Keratinocyte (primary cell): ENCODE measurements at regions not wholly inside any gene's neighbourhood (a gene's known extent, or its start where the extent isn't known, plus 50 kb on each side); places are given as distances from the start of the nearest gene placed in this dataset.
A peak's percentile ranks its signal among the peaks of the same experiment; 100 is the strongest.

Experiments
- DNase-seq: peaks from one replicate; pipeline ENCODE4 v3.0.0-alpha.2; 2011; ENCODE audit warnings: low read depth, missing footprints, low spot score
- FAIRE-seq: peaks from 2 replicates; lab custom pipeline; 2011; peaks lifted over from hg19 to GRCh38; lab: Jason Lieb, UNC
- H2AFZ ChIP-seq: 2 replicates; pipeline ENCODE4 v1.6.0; 2012; ENCODE audit warnings: low read length, control low read depth, inconsistent platforms; ENCODE audit not compliant: control insufficient read depth
- H3K27ac ChIP-seq: 2 replicates; pipeline ENCODE4 v1.5.1; 2011; ENCODE audit warnings: low read length; ENCODE audit not compliant: control insufficient read depth, insufficient read depth
- H3K27me3 ChIP-seq: 3 replicates; pipeline ENCODE4 v1.6.0; 2011; ENCODE audit warnings: low read length; ENCODE audit not compliant: control insufficient read depth, insufficient read depth; ENCODE audit errors: extremely low read depth
- H3K36me3 ChIP-seq, 2 experiments: 2 replicates in 1 of 2; 3 replicates in 1 of 2; pipeline ENCODE4 v1.5.1; 2011; ENCODE audit warnings: low read length in 2 of 2, mild to moderate bottlenecking in 1 of 2; ENCODE audit not compliant: control insufficient read depth in 2 of 2, insufficient read depth in 2 of 2; ENCODE audit errors: extremely low read depth in 1 of 2
- H3K4me1 ChIP-seq: 3 replicates; pipeline ENCODE4 v1.5.1; 2011; ENCODE audit warnings: low read length; ENCODE audit not compliant: control insufficient read depth, insufficient read depth; ENCODE audit errors: extremely low read depth
- H3K4me2 ChIP-seq: 3 replicates; pipeline ENCODE4 v1.6.0; 2011; ENCODE audit warnings: low read depth, low read length; ENCODE audit not compliant: control insufficient read depth, insufficient read depth; ENCODE audit errors: extremely low read depth
- H3K4me3 ChIP-seq, 3 experiments: fragments of 200-600 bp in 1 of 3; sonication (generic) in 1 of 3; 2 replicates in 2 of 3; 3 replicates in 1 of 3; pipeline ENCODE4 v1.5.1; 2011 to 2016; ENCODE audit warnings: low read length in 3 of 3, mild to moderate bottlenecking in 3 of 3, control low read depth in 2 of 3, inconsistent platforms in 1 of 3, low read depth in 1 of 3, mixed read lengths in 1 of 3, mixed run types in 1 of 3, moderate library complexity in 1 of 3; ENCODE audit not compliant: control insufficient read depth in 2 of 3, insufficient read depth in 2 of 3; ENCODE audit errors: extremely low read depth in 1 of 3
- H3K79me2 ChIP-seq: 2 replicates; pipeline ENCODE4 v1.6.0; 2012; ENCODE audit warnings: low read length; ENCODE audit not compliant: control insufficient read depth, insufficient read depth
- H3K9ac ChIP-seq: 3 replicates; pipeline ENCODE4 v1.6.0; 2011; ENCODE audit warnings: low read length; ENCODE audit not compliant: control insufficient read depth, insufficient read depth; ENCODE audit errors: extremely low read depth
- H3K9me1 ChIP-seq: 3 replicates; pipeline ENCODE4 v1.6.0; 2011; ENCODE audit warnings: low read length; ENCODE audit not compliant: control insufficient read depth, insufficient read depth; ENCODE audit errors: extremely low read depth
- H3K9me3 ChIP-seq: 2 replicates; pipeline ENCODE4 v1.5.1; 2012; ENCODE audit warnings: low read depth, low read length; ENCODE audit not compliant: control insufficient read depth
- H4K20me1 ChIP-seq: 3 replicates; pipeline ENCODE4 v1.6.0; 2011; ENCODE audit warnings: low read length; ENCODE audit not compliant: control insufficient read depth, insufficient read depth; ENCODE audit errors: extremely low read depth
- EZH2 ChIP-seq: IDR thresholded peaks from one replicate; pipeline ENCODE4 v1.6.1; 2012; ENCODE audit warnings: inconsistent platforms, mild to moderate bottlenecking, low read length, moderate library complexity
- dilution Hi-C: fragments of 300-500 bp; cut with MboI; formaldehyde crosslinking; loops from one replicate; pipeline ENCODE4 v1.7.0; 2020; ENCODE audit warnings: low sequenced_read_pairs; ENCODE audit not compliant: extremely low pct_ligation_motif_present
- TF ChIP-seq, protein P1 (sequence below), 3 experiments: IDR thresholded peaks in 1 of 3; conservative IDR thresholded peaks in 1 of 3; optimal IDR thresholded peaks in 1 of 3; 2 replicates in 2 of 3; 3 replicates in 1 of 3; pipeline versions ENCODE3 to v1.5.1; 2011; ENCODE audit warnings: low read length in 3 of 3, mild to moderate bottlenecking in 3 of 3, moderate library complexity in 2 of 3, control low read depth in 1 of 3, inconsistent platforms in 1 of 3; ENCODE audit not compliant: insufficient read depth in 2 of 3; ENCODE audit errors: extremely low read depth in 1 of 3

DNA sequence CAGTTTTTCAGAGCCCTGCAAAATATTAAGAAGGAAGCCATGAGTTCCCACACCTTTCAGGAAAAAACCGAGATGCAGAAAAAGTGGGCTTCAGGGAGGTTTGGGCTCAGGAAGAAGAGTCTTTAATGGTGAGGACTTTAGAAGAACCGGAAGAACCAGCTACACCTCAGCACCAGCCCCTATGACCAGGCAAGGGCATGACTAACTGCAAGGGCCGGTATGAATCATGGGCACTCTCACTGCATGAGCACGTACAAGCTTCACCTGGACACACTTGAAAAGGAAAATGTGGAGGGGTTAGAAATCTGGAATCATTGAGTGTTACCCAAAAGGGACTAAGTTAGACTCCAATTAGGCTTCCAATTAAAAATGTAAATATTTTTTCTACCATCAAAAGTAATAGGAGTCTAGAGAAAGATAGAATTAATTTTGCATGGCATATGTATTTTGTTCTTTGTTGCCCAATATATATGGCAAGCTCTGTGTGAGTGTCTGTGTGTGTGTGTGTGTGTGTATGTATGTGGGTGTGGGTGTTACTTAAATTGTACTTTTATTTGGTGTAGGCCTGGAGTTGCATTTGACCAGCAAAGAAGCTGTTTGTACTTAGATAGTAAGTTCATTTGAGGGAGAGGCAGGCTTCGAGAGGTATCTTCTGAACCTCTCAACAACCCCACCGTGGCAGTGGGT, 66.5 kb upstream of the THUMPD2 start:
- Histone ChIP-seq H4K20me1 (no peaks in the 10 kb centered on the region), H3K9me3 (no peaks in the 10 kb centered on the region), H3K9me1 (no peaks in the 10 kb centered on the region), H3K4me1 (peaks cover 11% of the 10 kb centered on the region), H3K79me2 (no peaks in the 10 kb centered on the region), H3K27me3 (no peaks in the 10 kb centered on the region), H3K4me3 (no peak overlapping the region), H3K36me3 (no peaks in the 10 kb centered on the region), H3K27ac (peak overlapping the region; percentile 37), H3K4me2 (peak overlapping the region; percentile 66), H2AFZ (no peak overlapping the region), H3K9ac (no peak overlapping the region)
- DNase-seq (peak; percentile 76), FAIRE-seq (peak; percentile 93)
- dilution Hi-C loops, result no loop called here
- TF ChIP-seq EZH2, result no peak
- TF ChIP-seq, protein P1, sequence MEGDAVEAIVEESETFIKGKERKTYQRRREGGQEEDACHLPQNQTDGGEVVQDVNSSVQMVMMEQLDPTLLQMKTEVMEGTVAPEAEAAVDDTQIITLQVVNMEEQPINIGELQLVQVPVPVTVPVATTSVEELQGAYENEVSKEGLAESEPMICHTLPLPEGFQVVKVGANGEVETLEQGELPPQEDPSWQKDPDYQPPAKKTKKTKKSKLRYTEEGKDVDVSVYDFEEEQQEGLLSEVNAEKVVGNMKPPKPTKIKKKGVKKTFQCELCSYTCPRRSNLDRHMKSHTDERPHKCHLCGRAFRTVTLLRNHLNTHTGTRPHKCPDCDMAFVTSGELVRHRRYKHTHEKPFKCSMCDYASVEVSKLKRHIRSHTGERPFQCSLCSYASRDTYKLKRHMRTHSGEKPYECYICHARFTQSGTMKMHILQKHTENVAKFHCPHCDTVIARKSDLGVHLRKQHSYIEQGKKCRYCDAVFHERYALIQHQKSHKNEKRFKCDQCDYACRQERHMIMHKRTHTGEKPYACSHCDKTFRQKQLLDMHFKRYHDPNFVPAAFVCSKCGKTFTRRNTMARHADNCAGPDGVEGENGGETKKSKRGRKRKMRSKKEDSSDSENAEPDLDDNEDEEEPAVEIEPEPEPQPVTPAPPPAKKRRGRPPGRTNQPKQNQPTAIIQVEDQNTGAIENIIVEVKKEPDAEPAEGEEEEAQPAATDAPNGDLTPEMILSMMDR (optimal IDR thresholded peaks at IDR 0.05 in 1 of 3, IDR thresholded peaks at IDR 0.05 in 1 of 3, conservative IDR thresholded peaks at IDR 0.05 in 1 of 3; ENCODE audit: extremely low read depth in 1 of 3, insufficient read depth in 2 of 3, low read length in 3 of 3), result no peak

DNA sequence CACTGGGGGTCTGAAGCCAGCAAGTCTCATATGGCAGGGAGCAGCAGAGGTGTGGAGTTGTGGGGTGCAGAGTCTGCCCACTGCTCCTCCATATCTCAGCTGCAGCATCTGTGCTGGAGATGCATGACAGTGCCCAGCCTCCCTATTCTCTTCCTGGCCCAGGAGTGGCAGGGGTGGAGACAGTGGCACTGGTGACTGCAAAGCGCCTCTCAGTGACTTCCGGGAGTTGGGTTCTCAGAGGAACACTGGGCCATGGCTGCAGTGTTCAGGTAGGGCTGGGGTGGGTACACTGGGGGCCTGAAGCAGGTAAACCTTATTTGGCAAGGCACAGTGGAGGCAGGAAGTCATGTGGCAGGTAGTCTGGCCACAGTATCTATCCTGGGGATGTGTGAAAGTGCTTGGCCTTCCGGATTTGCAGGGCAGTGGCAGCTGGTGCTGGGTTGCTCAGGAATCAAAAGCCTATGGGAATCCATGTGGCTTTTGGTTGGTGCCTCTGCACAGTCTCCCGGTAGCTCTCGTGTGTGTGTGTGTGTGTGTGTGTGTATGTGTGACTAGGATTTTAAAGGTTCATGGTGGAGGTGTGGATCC, 60.3 kb upstream of the THUMPD2 start:
- Histone ChIP-seq H3K4me3 (no peak overlapping the region), H2AFZ (no peak overlapping the region), H4K20me1 (no peaks in the 10 kb centered on the region), H3K4me1 (no peaks in the 10 kb centered on the region), H3K27me3 (no peaks in the 10 kb centered on the region), H3K27ac (no peak overlapping the region), H3K9ac (no peak overlapping the region), H3K9me3 (no peaks in the 10 kb centered on the region), H3K4me2 (no peak overlapping the region), H3K79me2 (no peaks in the 10 kb centered on the region), H3K9me1 (no peaks in the 10 kb centered on the region), H3K36me3 (no peaks in the 10 kb centered on the region)
- TF ChIP-seq, protein P1 (optimal IDR thresholded peaks at IDR 0.05 in 1 of 3, IDR thresholded peaks at IDR 0.05 in 1 of 3, conservative IDR thresholded peaks at IDR 0.05 in 1 of 3; ENCODE audit: extremely low read depth in 1 of 3, insufficient read depth in 2 of 3, low read length in 3 of 3), result no peak
- TF ChIP-seq EZH2, result no peak
- FAIRE-seq, result no peak
- no peak for DNase-seq
- dilution Hi-C loops, result no loop called here
